HepG2 (cell line): ENCODE measurements at regions not wholly inside any gene's neighbourhood (a gene's known extent, or its start where the extent isn't known, plus 50 kb on each side); places are given as distances from the start of the nearest gene placed in this dataset.

ENCODE experiments used
- JUND ChIP-seq: sonication (generic); formaldehyde crosslinking; IDR thresholded peaks from 2 replicates; pipeline ENCODE4 v1.8.0; 2022; ENCODE audit warnings: mild to moderate bottlenecking, missing genetic modification reagents
- NR3C1 ChIP-seq: sonication (generic); formaldehyde crosslinking; IDR thresholded peaks from 2 replicates; pipeline ENCODE4 v1.4.0; 2020; ENCODE audit warnings: missing genetic modification reagents
- PITX1 ChIP-seq: sonication (generic); formaldehyde crosslinking; IDR thresholded peaks from 2 replicates; pipeline ENCODE4 v1.5.1; 2020; ENCODE audit warnings: mild to moderate bottlenecking, missing genetic modification reagents
- TBX2 ChIP-seq: sonication (generic); formaldehyde crosslinking; IDR thresholded peaks from 2 replicates; pipeline ENCODE4 v1.5.0; 2020; ENCODE audit warnings: missing genetic modification reagents, mild to moderate bottlenecking, borderline replicate concordance
- ZNF317 ChIP-seq: sonication (generic); formaldehyde crosslinking; IDR thresholded peaks from 2 replicates; pipeline ENCODE4 v1.5.0; 2020; ENCODE audit warnings: mild to moderate bottlenecking, missing genetic modification reagents
- ZNF432 ChIP-seq: sonication (generic); formaldehyde crosslinking; IDR thresholded peaks from 2 replicates; pipeline ENCODE4 v1.5.0; 2020; ENCODE audit warnings: missing genetic modification reagents, mild to moderate bottlenecking, borderline replicate concordance
- ZNF609 ChIP-seq: sonication (generic); formaldehyde crosslinking; IDR thresholded peaks from 2 replicates; pipeline ENCODE4 v1.4.0; 2020; ENCODE audit warnings: mild to moderate bottlenecking, missing genetic modification reagents, borderline replicate concordance
- TF ChIP-seq, protein P1 (sequence below): fragments of 450-650 bp; IDR thresholded peaks from 2 replicates; pipeline ENCODE4 v1.6.1; 2016

GRCh38 chr17:5975661-5976060, 94.5 kb upstream of the WSCD1 start (continued):
- TF ChIP-seq ZNF609 (CRISPR knock-in tag) (no peak), TBX2 (CRISPR knock-in tag) (no peak), ZNF317 (CRISPR knock-in tag) (no peak), PITX1 (CRISPR knock-in tag) (no peak), ZNF432 (CRISPR knock-in tag) (no peak), NR3C1 (CRISPR knock-in tag) (no peak), JUND (CRISPR knock-in tag) (no peak)
- TF ChIP-seq, protein P1, sequence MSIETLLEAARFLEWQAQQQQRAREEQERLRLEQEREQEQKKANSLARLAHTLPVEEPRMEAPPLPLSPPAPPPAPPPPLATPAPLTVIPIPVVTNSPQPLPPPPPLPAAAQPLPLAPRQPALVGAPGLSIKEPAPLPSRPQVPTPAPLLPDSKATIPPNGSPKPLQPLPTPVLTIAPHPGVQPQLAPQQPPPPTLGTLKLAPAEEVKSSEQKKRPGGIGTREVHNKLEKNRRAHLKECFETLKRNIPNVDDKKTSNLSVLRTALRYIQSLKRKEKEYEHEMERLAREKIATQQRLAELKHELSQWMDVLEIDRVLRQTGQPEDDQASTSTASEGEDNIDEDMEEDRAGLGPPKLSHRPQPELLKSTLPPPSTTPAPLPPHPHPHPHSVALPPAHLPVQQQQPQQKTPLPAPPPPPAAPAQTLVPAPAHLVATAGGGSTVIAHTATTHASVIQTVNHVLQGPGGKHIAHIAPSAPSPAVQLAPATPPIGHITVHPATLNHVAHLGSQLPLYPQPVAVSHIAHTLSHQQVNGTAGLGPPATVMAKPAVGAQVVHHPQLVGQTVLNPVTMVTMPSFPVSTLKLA, result no peak
- TF ChIP-seq, all 625 proteins: peak for 0
